RCC 7860 (cell line): ENCODE measurements at regions not wholly inside any gene's neighbourhood (a gene's known extent, or its start where the extent isn't known, plus 50 kb on each side); places are given as distances from the start of the nearest gene placed in this dataset.

Experiments
- DNase-seq: peaks from one replicate; pipeline ENCODE4 v3.0.0-alpha.2; 2015; ENCODE audit warnings: low spot score
- FAIRE-seq: peaks from 2 replicates; lab custom pipeline; 2012; peaks lifted over from hg19 to GRCh38; lab: Jason Lieb, UNC

DNA sequence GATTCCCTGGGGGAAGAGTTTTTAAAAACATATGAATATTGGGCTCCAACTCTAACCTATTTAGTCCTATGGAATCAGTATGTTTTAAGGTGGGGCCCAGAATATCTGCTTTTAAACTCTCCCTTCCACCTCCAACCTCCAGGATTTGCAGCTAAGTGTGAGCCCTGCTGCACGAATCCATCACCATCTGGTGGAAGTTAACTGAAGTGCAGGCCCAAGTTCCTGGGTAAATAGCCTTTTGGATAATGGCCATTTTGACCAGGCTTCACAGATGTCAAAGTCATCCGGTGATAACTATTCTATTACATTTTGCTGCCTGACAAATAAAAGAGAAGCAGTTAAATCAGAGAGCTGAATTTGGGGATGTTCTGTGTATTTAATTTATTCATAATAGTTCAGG lies 58.1 kb upstream of the RMST start:
- no peak for FAIRE-seq
- DNase-seq, result peak; percentile 10

DNA sequence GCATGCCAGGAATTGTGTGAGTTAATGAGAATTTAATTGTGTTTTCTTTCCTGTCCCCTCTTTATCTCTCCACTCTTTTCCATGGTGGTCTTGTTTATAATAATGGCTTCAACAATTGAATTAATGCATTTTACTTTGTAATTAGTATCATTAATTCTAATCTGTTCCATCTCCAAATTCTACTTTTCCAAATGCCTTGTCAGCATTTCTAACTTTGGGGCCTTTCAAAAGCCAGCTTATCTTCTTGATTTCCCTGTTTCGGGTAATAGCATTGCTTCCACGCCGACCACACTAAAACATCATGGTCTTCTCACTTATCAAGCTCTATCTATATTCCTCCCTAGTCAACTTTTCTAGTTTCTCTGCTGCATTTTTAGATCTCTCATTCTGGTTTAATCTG lies 54.2 kb upstream of the RMST start:
- DNase-seq, result no peak
- FAIRE-seq, result no peak

DNA sequence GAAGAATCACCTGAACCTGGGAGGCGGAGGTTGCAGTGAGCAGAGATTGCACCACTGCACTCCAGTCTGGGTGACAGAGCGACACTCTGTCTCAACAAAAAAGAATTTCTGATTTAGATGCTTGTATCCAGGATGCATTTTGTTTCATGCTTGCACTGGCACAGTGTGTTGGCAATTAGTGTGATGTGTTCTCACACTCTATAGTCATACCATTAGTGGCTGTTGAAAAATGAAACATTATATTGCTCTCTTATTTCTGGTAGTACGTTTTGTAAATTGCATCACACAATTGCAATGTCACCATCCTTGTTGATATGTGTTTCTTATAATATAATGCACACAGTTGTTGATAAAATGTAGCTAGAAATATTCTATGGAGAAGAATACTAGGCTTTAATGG lies 51.3 kb upstream of the RMST start:
- FAIRE-seq, result no peak

More for the DNA sequence above, 51.3 kb upstream of the RMST start:
- DNase-seq, result no peak
